ENCODE measurements at regions not wholly inside any gene's neighbourhood (a gene's known extent, or its start where the extent isn't known, plus 50 kb on each side); places are given as distances from the start of the nearest gene placed in this dataset.
"Not testable (repeated sequence)": the region's sequence is repeated elsewhere in the genome, so short reads cannot be mapped to it uniquely, and the experiment has no call there.

DNA sequence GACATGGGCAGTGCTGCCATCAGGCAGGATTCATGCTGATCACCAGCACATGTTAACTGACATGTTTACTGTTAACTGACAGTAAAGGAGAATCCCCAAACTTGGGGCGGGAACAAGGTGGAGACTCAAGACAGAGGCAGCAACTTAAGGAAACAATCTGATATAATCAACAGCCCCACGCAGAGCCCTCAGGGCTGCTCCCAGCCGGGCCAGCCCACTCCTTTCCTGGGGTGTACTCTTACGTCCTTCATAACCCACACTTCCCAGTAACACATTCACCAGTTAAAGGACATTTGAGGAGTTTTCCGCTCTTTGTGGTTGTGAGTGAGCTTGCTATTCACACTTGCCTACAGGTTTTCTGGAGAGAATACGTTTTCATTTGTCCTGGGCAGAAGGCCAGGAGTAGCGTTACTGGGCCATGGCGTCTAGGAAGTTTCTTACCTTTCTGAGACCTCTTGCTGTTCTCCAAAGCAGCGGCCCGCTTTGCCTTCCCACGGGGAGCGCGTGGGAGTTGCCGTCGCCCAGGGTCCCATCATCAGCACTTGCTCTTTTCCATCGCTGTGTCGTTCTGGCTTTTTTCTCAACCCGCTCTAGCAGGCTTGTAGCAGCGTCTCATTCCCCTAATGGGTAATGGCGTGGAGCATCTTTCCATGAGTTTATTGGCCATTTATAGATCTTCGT is 56.4 kb downstream of the FOXF2 start:
- no peak overlapping the region for H3K4me3 ChIP-seq (ENCODE audit: control insufficient read depth, low read depth, low read length)
- TF ChIP-seq, protein P1, sequence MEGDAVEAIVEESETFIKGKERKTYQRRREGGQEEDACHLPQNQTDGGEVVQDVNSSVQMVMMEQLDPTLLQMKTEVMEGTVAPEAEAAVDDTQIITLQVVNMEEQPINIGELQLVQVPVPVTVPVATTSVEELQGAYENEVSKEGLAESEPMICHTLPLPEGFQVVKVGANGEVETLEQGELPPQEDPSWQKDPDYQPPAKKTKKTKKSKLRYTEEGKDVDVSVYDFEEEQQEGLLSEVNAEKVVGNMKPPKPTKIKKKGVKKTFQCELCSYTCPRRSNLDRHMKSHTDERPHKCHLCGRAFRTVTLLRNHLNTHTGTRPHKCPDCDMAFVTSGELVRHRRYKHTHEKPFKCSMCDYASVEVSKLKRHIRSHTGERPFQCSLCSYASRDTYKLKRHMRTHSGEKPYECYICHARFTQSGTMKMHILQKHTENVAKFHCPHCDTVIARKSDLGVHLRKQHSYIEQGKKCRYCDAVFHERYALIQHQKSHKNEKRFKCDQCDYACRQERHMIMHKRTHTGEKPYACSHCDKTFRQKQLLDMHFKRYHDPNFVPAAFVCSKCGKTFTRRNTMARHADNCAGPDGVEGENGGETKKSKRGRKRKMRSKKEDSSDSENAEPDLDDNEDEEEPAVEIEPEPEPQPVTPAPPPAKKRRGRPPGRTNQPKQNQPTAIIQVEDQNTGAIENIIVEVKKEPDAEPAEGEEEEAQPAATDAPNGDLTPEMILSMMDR (conservative IDR thresholded peaks at IDR 0.05; ENCODE audit: control insufficient read depth, insufficient read depth, low read depth, low read length), result no peak
- no peak for DNase-seq (ENCODE audit: low read depth)

DNA sequence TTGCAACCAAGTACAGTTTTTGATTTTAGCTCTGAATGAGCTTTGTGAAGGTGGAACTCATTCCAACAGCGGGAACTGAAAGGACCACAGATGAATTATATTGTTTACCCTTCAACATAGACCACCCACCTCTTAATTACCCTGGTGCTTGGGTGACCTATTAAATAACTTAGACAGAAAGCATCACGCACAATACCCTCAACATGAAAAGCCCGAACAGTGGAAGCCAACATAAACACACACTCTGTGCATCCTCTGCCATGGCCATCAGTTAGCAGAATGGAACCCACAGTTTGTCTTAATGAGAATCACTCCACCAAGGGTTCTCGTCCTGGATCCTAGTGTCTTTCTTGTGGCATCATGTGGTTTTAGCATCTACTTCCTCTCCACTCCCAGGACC is 60.5 kb downstream of the FOXF2 start:
- no peak overlapping the region for H3K4me3 ChIP-seq (ENCODE audit: control insufficient read depth, low read depth, low read length)
- TF ChIP-seq, protein P1 (conservative IDR thresholded peaks at IDR 0.05; ENCODE audit: control insufficient read depth, insufficient read depth, low read depth, low read length), result no peak

GRCh38 chr6:1453024-1453423 is 63.6 kb downstream of the FOXF2 start:
- no peak overlapping the region for H3K4me3 ChIP-seq (ENCODE audit: control insufficient read depth, low read depth, low read length)
- TF ChIP-seq, protein P1 (conservative IDR thresholded peaks at IDR 0.05; ENCODE audit: control insufficient read depth, insufficient read depth, low read depth, low read length), result no peak
- no peak for DNase-seq (ENCODE audit: low read depth)

More for the DNA sequence above, 60.5 kb downstream of the FOXF2 start:
- DNase-seq (ENCODE audit: low read depth), result no peak

DNA sequence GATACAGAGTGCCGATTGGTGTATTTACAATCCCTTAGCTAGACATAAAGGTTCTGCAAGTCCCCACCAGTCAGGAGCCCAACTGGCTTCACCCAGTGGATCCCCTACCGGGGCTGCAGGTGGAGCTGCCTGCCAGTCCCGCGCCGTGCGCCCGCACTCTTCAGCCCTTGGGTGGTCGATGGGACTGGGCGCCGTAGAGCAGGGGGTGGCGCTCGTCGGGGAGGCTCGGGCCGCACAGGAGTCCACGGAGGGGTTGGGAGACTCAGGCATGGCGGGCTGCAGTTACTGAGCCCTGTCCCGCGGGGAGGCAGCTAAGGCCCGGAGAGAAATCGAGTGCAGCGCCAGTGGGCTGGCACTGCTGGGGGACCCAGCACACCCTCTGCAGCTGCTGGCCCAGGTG is 67.4 kb downstream of the FOXF2 start:
- not testable (repeated sequence) for H3K4me3 ChIP-seq (ENCODE audit: control insufficient read depth, low read depth, low read length); DNase-seq (ENCODE audit: low read depth)

DNA sequence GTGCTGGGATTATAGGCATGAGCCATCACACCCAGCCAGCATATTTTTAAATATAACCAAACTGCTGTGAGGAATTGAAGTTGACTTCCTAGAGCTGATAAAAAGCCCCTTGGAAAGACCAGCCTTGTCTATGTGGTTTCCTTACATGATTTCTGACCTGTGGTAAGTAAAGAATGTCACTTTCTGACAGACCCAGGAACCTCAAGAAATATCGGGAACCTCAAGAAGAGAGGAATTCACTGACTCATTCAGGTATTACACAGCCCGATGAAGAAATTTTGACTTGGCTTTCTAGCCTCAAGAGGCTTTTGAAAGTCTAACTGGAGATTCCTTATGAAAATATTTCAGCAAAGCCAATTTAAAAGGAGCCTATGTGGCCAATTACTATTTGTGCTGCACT is 71.8 kb downstream of the FOXF2 start:
- H3K4me3 ChIP-seq (ENCODE audit: control insufficient read depth, low read depth, low read length), result no peak overlapping the region
- DNase-seq (ENCODE audit: low read depth), result peak; percentile 68
- TF ChIP-seq, protein P1 (conservative IDR thresholded peaks at IDR 0.05; ENCODE audit: control insufficient read depth, insufficient read depth, low read depth, low read length), result no peak

DNA sequence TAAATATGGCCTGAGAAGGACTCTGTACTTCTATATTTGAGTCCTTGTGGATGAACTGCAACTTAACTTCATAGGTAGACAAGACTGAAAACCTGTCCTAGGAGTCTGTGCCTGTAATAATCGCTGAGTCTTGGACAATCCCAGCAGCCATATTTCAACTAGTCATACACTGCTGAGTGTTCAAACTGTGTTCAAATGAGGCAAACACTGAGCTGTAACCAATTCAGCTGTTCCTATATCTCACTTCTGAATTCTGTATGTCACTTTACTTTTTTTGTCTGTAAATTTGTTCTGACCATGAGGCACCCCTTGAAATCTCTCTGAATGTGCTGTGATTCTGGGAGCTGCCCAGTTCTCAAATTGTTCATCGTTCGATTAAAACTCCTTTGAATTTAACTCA is 72.4 kb downstream of the FOXF2 start:
- no peak overlapping the region for H3K4me3 ChIP-seq (ENCODE audit: control insufficient read depth, low read depth, low read length)
- no peak for DNase-seq (ENCODE audit: low read depth)
- TF ChIP-seq, protein P1 (conservative IDR thresholded peaks at IDR 0.05; ENCODE audit: control insufficient read depth, insufficient read depth, low read depth, low read length), result no peak

GRCh38 chr6:1463275-1463674 is 73.9 kb downstream of the FOXF2 start:
- DNase-seq (ENCODE audit: low read depth), result no peak
- H3K4me3 ChIP-seq (ENCODE audit: control insufficient read depth, low read depth, low read length), result no peak overlapping the region
- TF ChIP-seq, protein P1 (conservative IDR thresholded peaks at IDR 0.05; ENCODE audit: control insufficient read depth, insufficient read depth, low read depth, low read length), result no peak
